NT2/D1 (cell line): ENCODE measurements at regions not wholly inside any gene's neighbourhood (a gene's known extent, or its start where the extent isn't known, plus 50 kb on each side); places are given as distances from the start of the nearest gene placed in this dataset.

Experiments
- DNase-seq: peaks from one replicate; pipeline ENCODE4 v3.0.0-alpha.2; 2011; ENCODE audit warnings: low read depth, low spot score
- H3K27me3 ChIP-seq: 2 replicates; pipeline ENCODE4 v1.6.0; 2011; ENCODE audit warnings: mild to moderate bottlenecking; ENCODE audit not compliant: insufficient read length, insufficient read depth
- H3K36me3 ChIP-seq: 2 replicates; pipeline ENCODE4 v1.6.1; 2011; ENCODE audit warnings: mild to moderate bottlenecking, low read length, mixed read lengths; ENCODE audit not compliant: insufficient read depth, insufficient read length
- H3K4me1 ChIP-seq: 2 replicates; pipeline ENCODE4 v1.5.1; 2011; ENCODE audit not compliant: insufficient read depth, insufficient read length
- H3K4me3 ChIP-seq: 2 replicates; pipeline ENCODE4 v1.5.1; 2011; ENCODE audit warnings: low read depth; ENCODE audit not compliant: insufficient read length
- H3K9ac ChIP-seq: 2 replicates; pipeline ENCODE4 v1.6.0; 2011; ENCODE audit warnings: low read depth; ENCODE audit not compliant: insufficient read length
- H3K9me3 ChIP-seq: 2 replicates; pipeline ENCODE4 v1.5.1; 2011; ENCODE audit warnings: mild to moderate bottlenecking, low read length; ENCODE audit not compliant: insufficient read depth
- SUZ12 ChIP-seq: IDR thresholded peaks from 2 replicates; pipeline ENCODE4 v1.6.1; 2011; ENCODE audit not compliant: insufficient read length, insufficient read depth; ENCODE audit errors: extremely low read depth
- YY1 ChIP-seq: IDR thresholded peaks from 2 replicates; pipeline ENCODE4 v1.6.1; 2011; ENCODE audit not compliant: insufficient read length, insufficient read depth
- ZNF274 ChIP-seq: IDR thresholded peaks from 2 replicates; pipeline ENCODE4 v1.6.1; 2011; ENCODE audit warnings: mild to moderate bottlenecking, low read depth, low read length

DNA sequence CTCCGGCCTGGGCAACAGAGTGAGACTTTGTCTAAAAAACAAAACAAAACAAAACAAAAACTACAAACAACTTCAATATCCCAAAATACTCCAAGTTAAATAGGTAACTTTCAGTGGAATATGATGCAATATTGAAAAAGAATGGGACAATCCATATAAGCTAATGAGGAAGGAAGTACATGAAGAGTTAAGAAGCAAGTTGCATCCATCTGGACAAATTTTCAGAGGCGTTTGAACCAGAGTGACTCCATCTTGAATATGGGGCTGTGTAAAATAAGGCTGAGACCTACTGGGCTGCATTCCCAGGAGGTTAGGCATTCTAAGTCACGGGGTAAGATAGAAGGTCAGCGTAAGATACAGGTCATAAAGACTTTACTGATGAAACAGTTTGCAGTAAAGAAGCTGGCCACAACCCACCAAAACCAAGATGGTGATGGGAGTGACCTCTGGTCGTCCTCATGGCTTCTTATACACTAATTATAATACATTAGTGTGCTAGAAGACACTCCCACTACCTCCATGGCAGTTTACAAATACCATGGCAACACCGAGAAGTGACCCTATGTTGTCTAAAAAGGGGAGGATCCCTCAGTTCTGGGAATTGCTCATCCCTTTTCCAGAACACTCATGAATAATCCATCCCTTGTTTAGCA lies 58.1 kb upstream of the LCTL start:
- Histone ChIP-seq H3K9me3 (no peaks in the 10 kb centered on the region), H3K36me3 (no peaks in the 10 kb centered on the region), H3K4me3 (no peak overlapping the region), H3K4me1 (peaks cover 19% of the 10 kb centered on the region), H3K9ac (no peak overlapping the region), H3K27me3 (no peaks in the 10 kb centered on the region)
- no peak for DNase-seq
- TF ChIP-seq SUZ12 (no peak), ZNF274 (no peak), YY1 (no peak)

DNA sequence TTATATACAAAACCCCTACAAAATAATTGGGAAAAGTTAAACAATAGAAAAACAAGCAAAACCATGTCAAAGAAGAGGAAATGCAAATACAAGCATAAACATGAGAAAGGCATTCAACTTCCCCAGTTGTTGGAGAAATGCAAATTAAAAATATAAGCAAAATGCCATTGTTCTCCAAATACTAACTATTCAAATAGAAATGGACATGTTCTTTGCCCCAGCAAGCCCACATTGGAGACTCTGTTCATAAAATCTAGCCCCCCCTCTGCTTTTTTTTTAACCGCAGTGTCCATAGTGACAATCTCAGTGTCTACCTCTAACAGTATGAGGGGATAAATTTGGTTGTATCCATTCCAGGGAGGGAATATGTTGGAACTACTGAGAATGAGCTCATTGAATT lies 59.7 kb upstream of the LCTL start:
- Histone ChIP-seq H3K9me3 (no peaks in the 10 kb centered on the region), H3K4me1 (peaks cover 9% of the 10 kb centered on the region), H3K36me3 (no peaks in the 10 kb centered on the region), H3K4me3 (no peak overlapping the region), H3K9ac (no peak overlapping the region), H3K27me3 (no peaks in the 10 kb centered on the region)
- no peak for DNase-seq
- TF ChIP-seq YY1 (no peak), ZNF274 (no peak)

DNA sequence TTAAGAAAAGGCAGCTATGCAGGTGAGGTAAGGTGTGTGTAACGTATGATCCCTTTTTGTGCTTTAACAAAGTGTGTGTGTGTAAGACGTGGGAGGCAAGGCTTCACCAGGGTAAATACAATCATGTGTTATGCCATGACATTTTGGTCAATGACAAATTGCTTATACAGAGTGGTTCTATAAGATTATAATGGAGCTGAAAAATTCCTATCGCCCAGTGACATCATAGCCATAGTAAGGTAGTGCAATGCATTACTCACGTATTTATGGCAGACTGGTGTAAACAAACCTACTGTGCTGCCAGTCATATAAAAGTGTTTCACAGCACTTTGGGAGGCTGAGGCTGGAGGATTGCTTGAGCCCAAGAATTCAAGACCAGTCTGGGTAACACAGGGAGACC lies 60.2 kb upstream of the LCTL start:
- no peak for DNase-seq
- Histone ChIP-seq H3K4me1 (peaks cover 8% of the 10 kb centered on the region), H3K4me3 (no peak overlapping the region), H3K36me3 (no peaks in the 10 kb centered on the region), H3K9ac (no peak overlapping the region), H3K27me3 (no peaks in the 10 kb centered on the region), H3K9me3 (no peaks in the 10 kb centered on the region)
- TF ChIP-seq SUZ12: no peak
- no peak for TF ChIP-seq ZNF274
- no peak for TF ChIP-seq YY1

DNA sequence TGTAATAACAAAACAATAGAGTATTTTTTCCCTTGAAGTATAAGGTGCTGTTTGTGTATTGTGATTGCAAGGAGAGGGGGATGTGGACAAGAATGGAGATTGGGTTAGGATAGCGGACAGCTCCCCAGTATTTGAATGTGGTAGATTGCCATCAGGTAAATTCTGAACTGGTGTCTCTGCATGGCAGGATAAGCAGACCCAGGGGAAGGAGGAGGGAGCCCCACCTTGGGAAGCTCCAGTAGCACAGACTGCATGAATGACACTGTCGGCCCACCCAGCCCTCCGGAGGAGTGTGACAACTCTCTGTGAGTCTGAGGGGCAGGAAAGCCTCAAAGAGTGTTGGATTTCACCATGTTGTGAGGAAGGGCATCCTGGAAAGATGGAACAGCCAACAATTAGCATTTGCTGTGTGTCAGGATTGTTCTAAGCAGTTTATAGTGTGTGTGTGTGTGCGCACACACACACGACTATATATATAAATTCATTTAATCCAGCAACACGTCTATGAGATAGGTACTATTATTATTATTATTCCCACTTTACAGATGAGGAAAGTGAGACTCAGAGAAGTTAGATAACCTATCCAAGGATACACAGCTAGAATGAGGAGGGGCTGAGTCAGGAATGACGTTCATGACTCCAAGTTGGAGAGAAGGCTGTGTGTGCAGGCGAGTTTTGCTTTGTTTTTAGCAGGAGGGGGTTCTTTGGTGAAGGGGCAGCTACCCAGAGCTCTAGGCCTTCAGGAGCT lies 63.4 kb upstream of the LCTL start:
- H3K4me1 ChIP-seq: peaks cover 25% of the 10 kb centered on the region
- DNase-seq: no peak
- H3K9ac ChIP-seq: no peak overlapping the region
- TF ChIP-seq ZNF274: no peak
- no peak for TF ChIP-seq YY1
- no peak for TF ChIP-seq SUZ12
- no peaks in the 10 kb centered on the region for H3K27me3 ChIP-seq
- H3K9me3 ChIP-seq: no peaks in the 10 kb centered on the region
- no peak overlapping the region for H3K4me3 ChIP-seq
- no peaks in the 10 kb centered on the region for H3K36me3 ChIP-seq

DNA sequence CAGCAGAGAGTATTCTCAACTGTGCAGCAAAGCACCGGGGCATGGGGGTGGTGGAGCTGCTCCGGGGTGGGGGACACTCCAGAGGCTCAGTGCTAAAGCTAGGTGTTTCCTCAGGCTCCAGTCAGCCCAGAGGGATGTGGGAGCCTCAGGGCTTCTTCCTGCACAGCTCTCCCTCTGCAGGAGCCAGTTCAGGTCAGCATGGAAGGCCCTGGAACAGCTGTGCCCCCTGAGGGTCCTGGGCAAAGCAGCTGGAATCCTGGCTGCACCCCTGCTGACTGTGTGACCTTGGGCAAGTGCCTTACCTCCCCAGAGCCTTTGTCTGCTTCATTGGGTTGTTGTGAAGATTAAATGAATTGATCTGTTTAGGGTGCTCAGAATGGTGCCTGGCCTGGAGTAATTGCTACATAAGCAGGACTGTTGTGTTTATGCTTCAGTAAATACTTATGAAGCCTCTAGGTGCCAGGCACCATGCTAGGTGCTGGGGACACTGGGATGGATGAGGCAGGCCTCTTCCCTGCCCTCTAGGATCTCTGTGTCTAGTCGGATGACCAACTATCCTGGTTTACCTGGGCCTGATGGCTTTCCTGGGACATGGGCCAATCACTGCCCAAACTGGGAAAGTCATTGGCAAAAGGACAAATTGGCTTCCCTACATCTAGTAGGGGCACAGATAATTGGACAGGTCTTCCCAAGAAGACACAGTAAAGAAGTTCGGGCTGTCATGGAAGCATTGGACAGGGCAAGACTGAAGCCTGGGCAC lies 64.2 kb upstream of the LCTL start:
- TF ChIP-seq SUZ12 (no peak), ZNF274 (no peak), YY1 (no peak)
- Histone ChIP-seq H3K27me3 (no peaks in the 10 kb centered on the region), H3K9ac (no peak overlapping the region), H3K4me3 (no peak overlapping the region), H3K36me3 (no peaks in the 10 kb centered on the region), H3K4me1 (peaks cover 28% of the 10 kb centered on the region), H3K9me3 (no peaks in the 10 kb centered on the region)
- DNase-seq: no peak

DNA sequence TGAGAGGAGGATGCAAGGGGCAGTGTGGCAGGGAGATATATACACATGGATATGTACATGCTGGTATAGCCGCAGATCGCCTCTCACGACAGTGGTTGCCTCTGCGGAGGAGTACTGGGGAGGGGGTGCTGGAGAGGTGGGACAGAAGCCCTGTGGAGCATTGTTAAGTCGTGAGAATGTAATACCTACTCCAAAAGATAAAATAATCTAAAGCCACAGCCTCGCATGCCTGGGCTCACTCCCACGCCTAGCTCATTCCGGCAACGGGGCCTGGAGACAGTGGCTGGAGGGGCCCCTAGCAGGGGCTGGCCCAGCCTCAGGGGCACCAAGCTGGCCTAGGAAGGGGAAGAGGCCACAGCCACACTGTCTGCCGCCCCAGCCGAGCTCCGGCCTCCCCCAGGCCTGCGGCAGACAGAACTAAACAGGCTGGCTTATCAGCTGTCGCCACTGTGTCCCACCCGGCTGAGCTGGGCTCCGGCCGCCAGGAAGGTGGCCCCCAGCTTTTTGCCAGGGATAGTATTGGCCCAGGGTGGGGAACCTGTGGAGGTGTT lies 65.1 kb upstream of the LCTL start:
- DNase-seq: no peak
- Histone ChIP-seq H3K4me3 (no peak overlapping the region), H3K36me3 (no peaks in the 10 kb centered on the region), H3K9ac (no peak overlapping the region), H3K4me1 (peaks cover 28% of the 10 kb centered on the region), H3K9me3 (no peaks in the 10 kb centered on the region), H3K27me3 (no peaks in the 10 kb centered on the region)
- TF ChIP-seq SUZ12 (no peak), ZNF274 (no peak), YY1 (no peak)

DNA sequence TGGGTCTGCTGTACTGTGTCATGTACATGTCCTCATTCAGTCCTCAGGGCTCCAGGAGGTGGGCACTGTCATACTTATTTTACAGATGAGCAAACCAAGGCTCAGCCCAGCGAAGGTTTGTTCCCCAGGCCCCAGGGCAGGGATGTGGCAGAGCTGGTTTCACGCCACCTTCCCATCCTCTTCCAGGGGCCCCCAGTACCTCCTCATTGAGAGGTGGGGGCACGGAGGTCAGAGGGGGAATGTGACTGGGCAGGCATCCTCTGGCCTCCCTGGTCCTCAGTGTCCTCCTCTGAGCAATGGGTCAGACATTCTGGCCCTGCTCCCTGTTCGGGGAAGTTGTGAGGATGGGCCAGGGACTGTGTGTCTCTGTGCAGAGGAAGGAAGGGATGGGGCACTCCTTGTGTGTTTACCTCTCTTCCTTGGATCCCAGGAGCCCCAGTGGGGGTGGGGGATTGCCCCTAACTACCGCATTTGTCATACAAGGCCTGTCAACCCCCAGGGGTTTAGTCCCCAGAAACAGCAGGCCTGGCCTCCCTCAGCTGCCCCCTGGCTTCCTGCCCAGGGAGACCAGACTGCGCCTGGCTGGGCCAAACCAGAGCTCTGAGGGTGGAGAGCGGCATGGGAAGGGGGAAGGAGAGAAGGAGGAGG lies 65.9 kb upstream of the LCTL start:
- DNase-seq: no peak
- H3K27me3 ChIP-seq: no peaks in the 10 kb centered on the region
- peaks cover 28% of the 10 kb centered on the region for H3K4me1 ChIP-seq
- H3K9me3 ChIP-seq: no peaks in the 10 kb centered on the region
- H3K4me3 ChIP-seq: no peak overlapping the region
- no peak for TF ChIP-seq ZNF274
- no peak for TF ChIP-seq YY1
- TF ChIP-seq SUZ12: no peak
- H3K9ac ChIP-seq: no peak overlapping the region
- H3K36me3 ChIP-seq: no peaks in the 10 kb centered on the region
